Spinal cord (tissue), 9 donors: ENCODE measurements at regions not wholly inside any gene's neighbourhood (a gene's known extent, or its start where the extent isn't known, plus 50 kb on each side); places are given as distances from the start of the nearest gene placed in this dataset.

ENCODE experiments used
- DNase-seq, 6 donors: peaks; one replicate each; pipeline versions ENCODE4 v3.0.0 to v3.0.0-alpha.2; 2013 to 2015; ENCODE audit warnings: low spot score in 6 of 6, low read depth in 4 of 6
- H3K27ac ChIP-seq: one replicate; pipeline ENCODE4 v1.5.1; 2013; ENCODE audit warnings: low read depth, low read length, control low read depth
- H3K27me3 ChIP-seq: one replicate; pipeline ENCODE4 v1.6.1; 2013; ENCODE audit warnings: low read length; ENCODE audit not compliant: control insufficient read depth, insufficient read depth
- H3K36me3 ChIP-seq: one replicate; pipeline ENCODE4 v1.6.1; 2013; ENCODE audit warnings: low read length; ENCODE audit not compliant: control insufficient read depth, insufficient read depth
- H3K4me1 ChIP-seq: one replicate; pipeline ENCODE4 v1.6.1; 2013; ENCODE audit warnings: low read length; ENCODE audit not compliant: control insufficient read depth, insufficient read depth
- H3K4me3 ChIP-seq: one replicate; pipeline ENCODE4 v1.5.1; 2013; ENCODE audit warnings: low read depth, low read length, control low read depth
- H3K9me3 ChIP-seq: one replicate; pipeline ENCODE4 v1.6.1; 2013; ENCODE audit warnings: low read length; ENCODE audit not compliant: control insufficient read depth, insufficient read depth
- WGBS: methylation state at CpG from one replicate; pipeline ENCODE4 v1.1.5; 2013; ENCODE audit warnings: missing lambda C conversion rate; ENCODE audit not compliant: insufficient coverage; 5-methylcytosine and 5-hydroxymethylcytosine counted together
- donor health status: healthy.

- Histone ChIP-seq H3K27ac (no peak overlapping the region), H3K27me3 (no peaks in the 10 kb centered on the region), H3K36me3 (no peaks in the 10 kb centered on the region), H3K9me3 (no peaks in the 10 kb centered on the region), H3K4me3 (no peak overlapping the region), H3K4me1 (peaks cover 9% of the 10 kb centered on the region)
- DNase-seq: peak in 1 of 6 donors; percentile 13
- WGBS: 40% methylated on average over 8 of the region's 8 CpGs
These were observed 206.9 kb downstream of the MELK start for GRCh38 chr9:36779582-36779981.

DNA sequence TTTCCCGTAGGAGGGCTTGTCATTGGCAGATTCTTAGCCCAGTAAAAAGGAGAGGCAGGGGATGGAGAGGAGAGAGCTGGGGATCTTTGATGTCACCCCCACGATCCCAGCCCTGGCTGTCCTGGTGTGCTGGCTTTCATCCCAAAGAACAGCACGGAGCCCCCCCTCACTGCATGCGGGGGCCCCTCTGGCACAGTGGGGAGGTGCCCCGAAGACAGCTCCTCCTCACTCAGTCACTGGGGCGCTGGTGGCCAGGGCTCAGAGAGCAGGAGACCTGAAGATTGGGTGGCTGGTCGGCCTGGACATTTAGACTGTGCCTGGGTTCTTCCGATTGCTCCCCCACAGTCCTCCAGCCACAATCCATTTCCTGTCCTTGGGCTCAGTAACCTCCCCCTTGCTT, 207.5 kb downstream of the MELK start:
- Histone ChIP-seq H3K27ac (no peak overlapping the region), H3K27me3 (no peaks in the 10 kb centered on the region), H3K4me3 (no peak overlapping the region), H3K4me1 (peaks cover 9% of the 10 kb centered on the region), H3K36me3 (no peaks in the 10 kb centered on the region), H3K9me3 (no peaks in the 10 kb centered on the region)
- WGBS: 51% methylated on average over 6 of the region's 8 CpGs
- no peak for DNase-seq

DNA sequence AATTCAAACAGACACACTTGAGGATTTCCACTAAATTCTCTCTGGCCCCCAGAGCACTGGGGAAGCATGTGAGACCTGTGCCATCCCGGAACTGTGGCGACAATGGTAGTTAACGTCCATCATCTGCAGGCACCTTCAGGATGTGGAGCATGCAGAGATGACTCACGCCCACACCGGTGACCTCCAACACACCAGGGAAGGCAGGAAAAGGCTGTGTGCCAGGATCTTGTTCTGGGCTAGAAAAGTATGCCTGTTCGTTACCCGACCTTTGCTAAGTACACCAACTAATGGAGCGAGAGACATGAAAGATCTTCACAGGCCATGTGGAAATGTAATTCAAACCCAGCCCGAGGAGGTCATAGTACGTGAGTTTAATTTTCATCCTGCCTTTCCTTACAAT, 208.8 kb downstream of the MELK start:
- Histone ChIP-seq H3K4me3 (no peak overlapping the region), H3K4me1 (peaks cover 9% of the 10 kb centered on the region), H3K36me3 (no peaks in the 10 kb centered on the region), H3K27me3 (no peaks in the 10 kb centered on the region), H3K9me3 (no peaks in the 10 kb centered on the region), H3K27ac (no peak overlapping the region)
- peak in 1 of 6 donors; percentile 57 for DNase-seq
- 54% methylated on average over 7 of the region's 10 CpGs for WGBS
